ENCODE measurements at regions not wholly inside any gene's neighbourhood (a gene's known extent, or its start where the extent isn't known, plus 50 kb on each side); places are given as distances from the start of the nearest gene placed in this dataset.

DNA sequence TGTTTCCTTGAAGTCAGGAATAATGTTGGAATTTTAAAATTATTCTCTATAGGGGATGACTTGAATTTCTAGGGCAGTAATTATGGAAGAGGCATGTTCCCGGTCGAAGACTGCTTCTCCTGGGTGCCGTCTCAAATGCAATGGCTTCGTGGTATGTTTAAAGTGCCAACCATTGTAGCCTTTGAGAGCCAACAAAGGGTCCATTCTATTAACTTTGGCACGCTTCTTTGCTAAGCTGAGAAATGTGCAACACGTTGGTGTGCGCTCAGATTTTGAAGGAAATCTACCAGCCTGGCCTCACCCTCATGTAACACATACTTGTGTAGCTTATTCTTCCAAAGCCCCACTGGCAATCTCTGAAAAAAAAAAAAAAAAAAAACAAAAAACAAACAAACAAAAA, 221.2 kb upstream of the ANKH start:
- WGBS, 2 donors, result 81 to 88% methylated on average over 7 of the region's 7 CpGs
- no peak for DNase-seq

DNA sequence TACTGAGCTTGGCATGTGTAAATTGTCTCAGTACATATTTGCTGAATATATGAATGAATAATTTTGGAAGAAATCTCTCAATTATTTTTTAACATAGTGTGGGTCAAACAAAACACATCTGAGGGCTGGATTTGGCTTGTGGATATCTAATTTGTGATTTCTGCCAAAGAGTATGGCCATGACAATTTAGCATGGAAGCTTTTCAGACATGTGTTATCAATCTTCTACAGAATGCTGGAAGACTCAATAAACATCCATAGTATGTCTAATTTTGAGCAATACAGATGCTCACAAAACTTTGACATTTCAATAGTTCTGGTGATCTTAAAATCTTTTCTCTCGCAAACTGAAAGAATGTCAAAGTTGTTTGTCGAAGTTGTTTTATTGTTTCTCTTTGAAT, 214.1 kb upstream of the ANKH start:
- peaks cover 0 to 3% (median 0%) of the 10 kb centered on the region in 4 donors for H3K9me3 ChIP-seq
- 83 to 87% methylated on average over 2 of the region's 2 CpGs for WGBS, 2 donors
- H3K27ac ChIP-seq, result no peak overlapping the region
- no peaks in the 10 kb centered on the region for H3K27me3 ChIP-seq
- no peak overlapping the region for H3K4me3 ChIP-seq
- no peaks in the 10 kb centered on the region for H3K36me3 ChIP-seq
- ATAC-seq (ENCODE audit: low FRiP score in 2 of 2), result no peak
- no peaks in the 10 kb centered on the region for H3K4me1 ChIP-seq
- TF ChIP-seq EP300 (IDR thresholded peaks at IDR 0.05) (no peak), POLR2A (IDR thresholded peaks at IDR 0.05) (no peak), POLR2AphosphoS5 (IDR thresholded peaks at IDR 0.05) (no peak)
- TF ChIP-seq, protein P1, sequence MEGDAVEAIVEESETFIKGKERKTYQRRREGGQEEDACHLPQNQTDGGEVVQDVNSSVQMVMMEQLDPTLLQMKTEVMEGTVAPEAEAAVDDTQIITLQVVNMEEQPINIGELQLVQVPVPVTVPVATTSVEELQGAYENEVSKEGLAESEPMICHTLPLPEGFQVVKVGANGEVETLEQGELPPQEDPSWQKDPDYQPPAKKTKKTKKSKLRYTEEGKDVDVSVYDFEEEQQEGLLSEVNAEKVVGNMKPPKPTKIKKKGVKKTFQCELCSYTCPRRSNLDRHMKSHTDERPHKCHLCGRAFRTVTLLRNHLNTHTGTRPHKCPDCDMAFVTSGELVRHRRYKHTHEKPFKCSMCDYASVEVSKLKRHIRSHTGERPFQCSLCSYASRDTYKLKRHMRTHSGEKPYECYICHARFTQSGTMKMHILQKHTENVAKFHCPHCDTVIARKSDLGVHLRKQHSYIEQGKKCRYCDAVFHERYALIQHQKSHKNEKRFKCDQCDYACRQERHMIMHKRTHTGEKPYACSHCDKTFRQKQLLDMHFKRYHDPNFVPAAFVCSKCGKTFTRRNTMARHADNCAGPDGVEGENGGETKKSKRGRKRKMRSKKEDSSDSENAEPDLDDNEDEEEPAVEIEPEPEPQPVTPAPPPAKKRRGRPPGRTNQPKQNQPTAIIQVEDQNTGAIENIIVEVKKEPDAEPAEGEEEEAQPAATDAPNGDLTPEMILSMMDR (IDR thresholded peaks at IDR 0.05), result no peak
- DNase-seq, result no peak

More for the DNA sequence above, 221.2 kb upstream of the ANKH start:
- H3K27ac ChIP-seq, result no peak overlapping the region
- no peak for ATAC-seq (ENCODE audit: low FRiP score in 2 of 2)
- no peak for TF ChIP-seq POLR2AphosphoS5 (IDR thresholded peaks at IDR 0.05)
- H3K36me3 ChIP-seq, result no peaks in the 10 kb centered on the region
- H3K9me3 ChIP-seq, result no peaks in the 10 kb centered on the region
- H3K4me1 ChIP-seq, result no peaks in the 10 kb centered on the region
- no peak overlapping the region for H3K4me3 ChIP-seq
- H3K27me3 ChIP-seq, result no peaks in the 10 kb centered on the region

DNA sequence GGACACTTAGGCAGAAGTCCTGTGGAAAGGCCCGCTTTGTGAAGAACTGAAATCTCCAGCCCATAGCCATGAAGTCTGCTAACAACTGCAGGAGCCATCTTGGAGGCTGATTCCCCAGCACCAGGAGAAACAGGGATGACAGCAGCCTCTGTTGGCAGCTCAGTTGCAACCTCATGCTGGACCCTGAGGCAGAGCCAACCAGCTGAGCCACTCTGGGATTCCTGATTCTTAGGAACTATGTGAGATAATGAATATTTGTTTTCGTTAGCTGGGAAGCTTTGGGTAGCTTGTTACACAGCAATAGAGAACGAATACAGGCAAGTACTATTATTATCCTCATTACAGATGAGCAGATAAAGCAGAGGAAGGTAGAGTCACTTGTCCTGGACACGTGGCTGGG, 210.5 kb upstream of the ANKH start:
- 72 to 78% methylated on average over 4 of the region's 4 CpGs for WGBS, 2 donors
- no peak overlapping the region for H3K27ac ChIP-seq
- no peak for ATAC-seq (ENCODE audit: low FRiP score in 2 of 2)

DNA sequence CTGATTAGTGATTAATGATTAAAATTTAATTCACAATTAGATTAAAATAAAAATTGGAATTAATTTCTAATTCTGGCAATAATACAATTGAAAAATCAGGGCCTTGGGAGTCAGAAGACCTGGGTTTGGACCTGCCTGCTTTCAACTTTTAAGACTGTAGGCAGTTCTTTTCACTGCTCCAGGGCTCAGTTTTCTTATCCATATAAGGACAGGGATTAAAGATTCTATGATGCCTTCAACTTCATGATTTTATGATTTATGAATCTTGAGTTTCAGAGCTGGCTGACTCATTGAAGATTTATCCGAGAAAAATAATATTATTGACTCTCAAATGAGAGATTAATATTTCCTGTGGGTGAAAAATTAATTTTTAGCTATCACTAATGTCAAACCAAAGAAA, 208.6 kb upstream of the ANKH start:
- Histone ChIP-seq H3K27me3 (no peaks in the 10 kb centered on the region), H3K4me1 (no peaks in the 10 kb centered on the region), H3K36me3 (no peaks in the 10 kb centered on the region), H3K27ac (no peak overlapping the region), H3K9me3 (peaks cover 0 to 3% (median 0%) of the 10 kb centered on the region in 4 donors), H3K4me3 (no peak overlapping the region)
- ATAC-seq (ENCODE audit: low FRiP score in 2 of 2) (no peak), DNase-seq (no peak)
- 66 to 71% methylated on average over 1 of the region's 1 CpG for WGBS, 2 donors
- TF ChIP-seq POLR2AphosphoS5 (IDR thresholded peaks at IDR 0.05), result no peak
- TF ChIP-seq, protein P1 (IDR thresholded peaks at IDR 0.05), result no peak
- TF ChIP-seq POLR2A (IDR thresholded peaks at IDR 0.05), result no peak
- no peak for TF ChIP-seq EP300 (IDR thresholded peaks at IDR 0.05)

More for the DNA sequence above, 210.5 kb upstream of the ANKH start:
- no peaks in the 10 kb centered on the region for H3K27me3 ChIP-seq
- H3K36me3 ChIP-seq, result no peaks in the 10 kb centered on the region
- TF ChIP-seq EP300 (IDR thresholded peaks at IDR 0.05) (no peak), POLR2A (IDR thresholded peaks at IDR 0.05) (no peak), POLR2AphosphoS5 (IDR thresholded peaks at IDR 0.05) (no peak)
- TF ChIP-seq, protein P1 (IDR thresholded peaks at IDR 0.05), result no peak
- H3K4me1 ChIP-seq, result no peaks in the 10 kb centered on the region
- peaks cover 0 to 3% (median 0%) of the 10 kb centered on the region in 4 donors for H3K9me3 ChIP-seq
- no peak overlapping the region for H3K4me3 ChIP-seq
- DNase-seq, result no peak

DNA sequence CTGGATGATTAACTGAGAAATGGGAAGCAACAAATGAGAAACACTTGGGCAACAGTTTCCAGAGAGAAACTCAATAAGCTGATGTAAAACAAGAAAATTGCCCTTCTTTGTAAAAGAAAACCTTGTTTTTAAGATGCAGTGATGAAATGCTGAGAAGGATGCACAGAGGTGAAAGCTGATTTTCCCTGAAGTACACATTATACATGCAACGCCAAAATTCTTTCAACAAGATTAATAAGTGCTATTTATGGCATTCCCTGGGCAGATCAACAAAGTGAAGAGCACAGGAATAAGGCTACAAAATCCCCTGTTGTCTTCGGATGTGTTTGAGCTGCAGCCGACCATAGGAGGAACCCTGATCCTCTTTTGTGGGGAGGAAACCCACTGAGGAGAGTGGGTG, 208.0 kb upstream of the ANKH start:
- DNase-seq, result no peak

More for the DNA sequence above, 208.0 kb upstream of the ANKH start:
- Histone ChIP-seq H3K9me3 (peaks cover 0 to 3% (median 0%) of the 10 kb centered on the region in 4 donors), H3K27ac (no peak overlapping the region), H3K4me3 (no peak overlapping the region), H3K36me3 (no peaks in the 10 kb centered on the region), H3K4me1 (no peaks in the 10 kb centered on the region), H3K27me3 (no peaks in the 10 kb centered on the region)
- no peak for ATAC-seq (ENCODE audit: low FRiP score in 2 of 2)
- 63 to 78% methylated on average over 3 of the region's 3 CpGs for WGBS, 2 donors
- TF ChIP-seq EP300 (IDR thresholded peaks at IDR 0.05), result no peak
- TF ChIP-seq, protein P1 (IDR thresholded peaks at IDR 0.05), result no peak
- no peak for TF ChIP-seq POLR2AphosphoS5 (IDR thresholded peaks at IDR 0.05)
- TF ChIP-seq POLR2A (IDR thresholded peaks at IDR 0.05), result no peak

Measured in upper lobe of left lung (tissue), 6 donors.